A673 (cell line): ENCODE measurements at regions not wholly inside any gene's neighbourhood (a gene's known extent, or its start where the extent isn't known, plus 50 kb on each side); places are given as distances from the start of the nearest gene placed in this dataset.
"Not testable (repeated sequence)": the region's sequence is repeated elsewhere in the genome, so short reads cannot be mapped to it uniquely, and the experiment has no call there.

Source experiments
- BruUV-seq: library from RNA; stranded (reverse); fragments of 400-500 nt; replicated peaks from 2 replicates; lab custom pipeline; 2021; lab: Mats Ljungman, UMichigan
- CTCF ChIA-PET: fragments of 300-600 bp; sonication (Branson Sonifier 250); formaldehyde crosslinking; loops from one replicate; lab custom pipeline; 2022; ENCODE audit warnings: antibody characterized with exemption; lab: Charles Lee
- POLR2A ChIA-PET: fragments of 300-600 bp; sonication (Branson Sonifier 250); formaldehyde crosslinking; loops from one replicate; lab custom pipeline; 2022; ENCODE audit warnings: antibody characterized with exemption; ENCODE audit not compliant: low non-redundant PET; lab: Charles Lee
- DNase-seq: peaks from one replicate; pipeline ENCODE4 v3.0.0-alpha.2; 2015; ENCODE audit warnings: low spot score
- H3K27ac ChIP-seq: fragments of 200-600 bp; sonication (generic); 2 replicates; pipeline ENCODE4 v1.5.1; 2016; ENCODE audit warnings: mixed run types, low read depth, mild to moderate bottlenecking, mixed read lengths, antibody characterized with exemption, low read length; ENCODE audit not compliant: poor library complexity, severe bottlenecking
- H3K27me3 ChIP-seq: fragments of 200-600 bp; sonication (generic); replicated peaks from 2 replicates; pipeline ENCODE4 v1.6.1; 2017; ENCODE audit warnings: mixed run types, low read depth, mild to moderate bottlenecking, mixed read lengths, antibody characterized with exemption, low read length; ENCODE audit not compliant: insufficient read depth, poor library complexity
- H3K36me3 ChIP-seq: fragments of 200-600 bp; sonication (generic); 2 replicates; pipeline ENCODE4 v1.6.1; 2016; ENCODE audit warnings: mixed run types, mild to moderate bottlenecking, mixed read lengths, antibody characterized with exemption, low read length; ENCODE audit not compliant: insufficient read depth, poor library complexity, severe bottlenecking
- H3K4me1 ChIP-seq: fragments of 200-600 bp; sonication (generic); 2 replicates; pipeline ENCODE4 v1.6.1; 2017; ENCODE audit warnings: mixed run types, mild to moderate bottlenecking, mixed read lengths, antibody characterized with exemption, low read length; ENCODE audit not compliant: insufficient read depth, poor library complexity, severe bottlenecking
- H3K4me3 ChIP-seq: fragments of 200-600 bp; sonication (generic); 2 replicates; pipeline ENCODE4 v1.5.1; 2016; ENCODE audit warnings: low read depth, mixed run types, mild to moderate bottlenecking, mixed read lengths, low read length; ENCODE audit not compliant: poor library complexity, severe bottlenecking
- H3K9me3 ChIP-seq: fragments of 200-600 bp; sonication (generic); 2 replicates; pipeline ENCODE4 v1.6.1; 2016; ENCODE audit warnings: mixed run types, low read depth, mild to moderate bottlenecking, mixed read lengths, antibody characterized with exemption, low read length; ENCODE audit not compliant: poor library complexity, severe bottlenecking
- intact Hi-C: fragments of 100-400 bp; cut with micrococcal nuclease; formaldehyde crosslinking; loops from one replicate; pipeline ENCODE4 v1.10.0; 2022; ENCODE audit not compliant: unreplicated experiment

- H3K27me3 ChIP-seq, H3K4me1 ChIP-seq, H3K9me3 ChIP-seq, intact Hi-C loops, DNase-seq, BruUV-seq, H3K4me3 ChIP-seq, H3K36me3 ChIP-seq, POLR2A ChIA-PET, H3K27ac ChIP-seq, CTCF ChIA-PET: not testable (repeated sequence)
These were observed 286.9 kb downstream of the ANAPC1 start for GRCh38 chr2:111596808-111597705.

GRCh38 chr2:111598944-111599343, 285.0 kb downstream of the ANAPC1 start:
- H3K9me3 ChIP-seq, H3K4me1 ChIP-seq, BruUV-seq, DNase-seq, H3K4me3 ChIP-seq, CTCF ChIA-PET, H3K27ac ChIP-seq, H3K27me3 ChIP-seq, POLR2A ChIA-PET, H3K36me3 ChIP-seq, intact Hi-C loops: not testable (repeated sequence)

- intact Hi-C loops, H3K27ac ChIP-seq, BruUV-seq, H3K9me3 ChIP-seq, DNase-seq, H3K4me3 ChIP-seq, H3K4me1 ChIP-seq, H3K27me3 ChIP-seq, H3K36me3 ChIP-seq, POLR2A ChIA-PET, CTCF ChIA-PET: not testable (repeated sequence)
These were observed 281.7 kb downstream of the ANAPC1 start for GRCh38 chr2:111602259-111602658.

GRCh38 chr2:111605798-111606197, 278.2 kb downstream of the ANAPC1 start:
- intact Hi-C loops, POLR2A ChIA-PET, CTCF ChIA-PET: not testable (repeated sequence)

GRCh38 chr2:111606632-111607031, 277.4 kb downstream of the ANAPC1 start:
- H3K4me1 ChIP-seq, BruUV-seq, POLR2A ChIA-PET, H3K4me3 ChIP-seq, DNase-seq, H3K9me3 ChIP-seq, intact Hi-C loops, H3K27me3 ChIP-seq, H3K36me3 ChIP-seq, H3K27ac ChIP-seq, CTCF ChIA-PET: not testable (repeated sequence)

More at GRCh38 chr2:111605798-111606197, 278.2 kb downstream of the ANAPC1 start:
- not testable (repeated sequence) for H3K4me1 ChIP-seq, H3K4me3 ChIP-seq, H3K36me3 ChIP-seq, BruUV-seq, DNase-seq, H3K27ac ChIP-seq, H3K9me3 ChIP-seq, H3K27me3 ChIP-seq

- POLR2A ChIA-PET, H3K9me3 ChIP-seq, H3K27me3 ChIP-seq, CTCF ChIA-PET, DNase-seq, intact Hi-C loops, BruUV-seq, H3K4me3 ChIP-seq, H3K36me3 ChIP-seq, H3K27ac ChIP-seq, H3K4me1 ChIP-seq: not testable (repeated sequence)
These were observed 274.7 kb downstream of the ANAPC1 start for GRCh38 chr2:111609146-111609844.

- intact Hi-C loops, CTCF ChIA-PET, BruUV-seq, POLR2A ChIA-PET, H3K9me3 ChIP-seq, DNase-seq, H3K4me3 ChIP-seq, H3K27ac ChIP-seq, H3K36me3 ChIP-seq, H3K4me1 ChIP-seq, H3K27me3 ChIP-seq: not testable (repeated sequence)
These were observed 274.0 kb downstream of the ANAPC1 start for GRCh38 chr2:111610035-111610434.
